HG03432 (cell line): ENCODE measurements at regions not wholly inside any gene's neighbourhood (a gene's known extent, or its start where the extent isn't known, plus 50 kb on each side); places are given as distances from the start of the nearest gene placed in this dataset.
"Not testable (repeated sequence)": the region's sequence is repeated elsewhere in the genome, so short reads cannot be mapped to it uniquely, and the experiment has no call there.

Experiments used
- ATAC-seq: cut with Tn5 transposase; IDR thresholded peaks from one replicate; pipeline ENCODE4 v1.9.1; 2021; ENCODE audit warnings: mild to moderate bottlenecking, moderate library complexity; ENCODE audit not compliant: unreplicated experiment

- no peak for ATAC-seq
These were observed 386.9 kb upstream of the AUTS2 start for GRCh38 chr7:69211336-69211735.

- ATAC-seq, result peak; percentile 40
These were observed 386.5 kb upstream of the AUTS2 start for GRCh38 chr7:69211739-69212138.

- no peak for ATAC-seq
These were observed 384.4 kb upstream of the AUTS2 start for GRCh38 chr7:69213878-69214277.

- ATAC-seq, result not testable (repeated sequence)
These were observed 382.8 kb upstream of the AUTS2 start for GRCh38 chr7:69215516-69215915.

GRCh38 chr7:69217516-69218350 is 380.5 kb upstream of the AUTS2 start:
- ATAC-seq, result no peak

GRCh38 chr7:69218576-69218975 is 379.7 kb upstream of the AUTS2 start:
- ATAC-seq, result no peak

GRCh38 chr7:69219381-69219780 is 378.9 kb upstream of the AUTS2 start:
- no peak for ATAC-seq

- ATAC-seq, result no peak
These were observed 372.9 kb upstream of the AUTS2 start for GRCh38 chr7:69225259-69225943.

GRCh38 chr7:69228212-69228811 is 370.0 kb upstream of the AUTS2 start:
- no peak for ATAC-seq

GRCh38 chr7:69232445-69233376 is 365.6 kb upstream of the AUTS2 start:
- ATAC-seq, result no peak

GRCh38 chr7:69237541-69237940 is 360.7 kb upstream of the AUTS2 start:
- no peak for ATAC-seq

- ATAC-seq, result no peak
These were observed 355.3 kb upstream of the AUTS2 start for GRCh38 chr7:69243016-69243415.

- ATAC-seq, result no peak
These were observed 353.6 kb upstream of the AUTS2 start for GRCh38 chr7:69244701-69245100.

GRCh38 chr7:69245646-69246045 is 352.6 kb upstream of the AUTS2 start:
- no peak for ATAC-seq

GRCh38 chr7:69246758-69247157 is 351.5 kb upstream of the AUTS2 start:
- no peak for ATAC-seq

GRCh38 chr7:69248382-69248828 is 349.9 kb upstream of the AUTS2 start:
- not testable (repeated sequence) for ATAC-seq

GRCh38 chr7:69250958-69251357 is 347.3 kb upstream of the AUTS2 start:
- ATAC-seq, result no peak

- no peak for ATAC-seq
These were observed 343.6 kb upstream of the AUTS2 start for GRCh38 chr7:69254643-69255042.

GRCh38 chr7:69256634-69257081 is 341.6 kb upstream of the AUTS2 start:
- ATAC-seq, result no peak

GRCh38 chr7:69257592-69257991 is 340.7 kb upstream of the AUTS2 start:
- ATAC-seq, result no peak

GRCh38 chr7:69259445-69259844 is 338.8 kb upstream of the AUTS2 start:
- no peak for ATAC-seq
